ENCODE measurements at regions not wholly inside any gene's neighbourhood (a gene's known extent, or its start where the extent isn't known, plus 50 kb on each side); places are given as distances from the start of the nearest gene placed in this dataset.

DNA sequence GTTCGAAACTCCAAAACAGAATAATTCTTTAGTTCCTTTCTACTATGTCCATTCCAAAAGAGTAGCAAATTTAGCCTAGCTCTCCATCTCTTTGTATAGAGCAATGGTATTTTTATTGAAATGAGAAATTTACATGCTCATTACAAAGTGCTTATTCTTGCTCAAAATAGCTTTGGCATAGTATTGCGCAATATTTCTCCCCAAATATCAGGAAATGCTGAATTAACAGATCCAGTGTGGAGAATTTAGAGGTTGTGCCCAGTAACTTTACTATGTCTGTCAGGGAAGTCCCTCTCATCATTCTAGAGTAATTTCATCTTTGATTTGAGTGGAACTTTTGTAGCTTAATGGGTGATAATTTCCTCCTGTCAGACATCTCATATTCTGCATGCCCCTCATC, 425.9 kb upstream of the PIK3C3 start:
- TF ChIP-seq CTCF (conservative IDR thresholded peaks at IDR 0.05; ENCODE audit: low read depth, low read length) (no peak), EZH2 (IDR thresholded peaks at IDR 0.05; ENCODE audit: low read length, unreplicated experiment) (no peak)
